SK-N-SH (cell line): ENCODE measurements at regions not wholly inside any gene's neighbourhood (a gene's known extent, or its start where the extent isn't known, plus 50 kb on each side); places are given as distances from the start of the nearest gene placed in this dataset.

Experiments
- CTCF ChIA-PET: fragments of 300-600, 350-600 bp; formaldehyde crosslinking; extraction: SDS; loops from one replicate; lab custom pipeline; 2021; lab: Yijun Ruan, JAX
- POLR2A ChIA-PET: fragments of 350-600 bp; sonication (Branson Sonifier 250); formaldehyde crosslinking; extraction: SDS; loops from one replicate; lab custom pipeline; 2020; ENCODE audit warnings: antibody characterized with exemption, inconsistent platforms; lab: Yijun Ruan, JAX
- DNase-seq: peaks from one replicate; pipeline ENCODE4 v3.0.0; 2012
- H2AFZ ChIP-seq: fragments of 200-600 bp; sonication (generic); 2 replicates; pipeline ENCODE4 v1.8.1; 2016; ENCODE audit warnings: antibody characterized with exemption, mild to moderate bottlenecking, low read depth
- H3F3A ChIP-seq: fragments of 200-600 bp; sonication (generic); replicated peaks from 2 replicates; pipeline ENCODE3; 2016; ENCODE audit warnings: antibody characterized with exemption, mild to moderate bottlenecking; ENCODE audit not compliant: insufficient read depth
- H3K27ac ChIP-seq, 2 experiments: fragments of 200-500 bp in 1 of 2; fragments of 200-600 bp in 1 of 2; sonication (Bioruptor generic) in 1 of 2; sonication (generic), shearing (Covaris generic) in 1 of 2; 2 replicates each; pipeline versions ENCODE4 v1.5.1 to v1.6.1; 2014 to 2016; ENCODE audit warnings: low read depth in 2 of 2, inconsistent platforms in 1 of 2, low read length in 1 of 2, mild to moderate bottlenecking in 1 of 2, mixed read lengths in 1 of 2
- H3K27me3 ChIP-seq: fragments of 200-600 bp; sonication (generic), shearing (Covaris generic); 2 replicates; pipeline ENCODE4 v1.6.1; 2016; ENCODE audit warnings: mixed run types; ENCODE audit not compliant: insufficient read depth
- H3K36me3 ChIP-seq, 2 experiments: fragments of 200-500 bp in 1 of 2; fragments of 200-600 bp in 1 of 2; sonication (Bioruptor generic) in 1 of 2; sonication (generic) in 1 of 2; replicated peaks in 1 of 2; 2 replicates each; pipeline versions ENCODE3 to v1.5.1; 2014 to 2016; ENCODE audit warnings: low read length in 1 of 2, mild to moderate bottlenecking in 1 of 2; ENCODE audit not compliant: insufficient read depth in 2 of 2, control insufficient read depth in 1 of 2
- H3K4me1 ChIP-seq, 2 experiments: fragments of 200-500 bp in 1 of 2; fragments of 200-600 bp in 1 of 2; sonication (Bioruptor generic) in 1 of 2; sonication (generic), shearing (Covaris generic) in 1 of 2; 2 replicates each; pipeline versions ENCODE4 v1.5.1 to v1.6.1; 2014 to 2016; ENCODE audit warnings: low read depth in 1 of 2, low read length in 1 of 2, mixed run types in 1 of 2; ENCODE audit not compliant: insufficient read depth in 2 of 2, control insufficient read depth in 1 of 2
- H3K4me2 ChIP-seq: fragments of 200-600 bp; sonication (generic), shearing (Covaris generic); 2 replicates; pipeline ENCODE4 v1.6.1; 2017; ENCODE audit warnings: mixed run types
- H3K4me3 ChIP-seq, 2 experiments: fragments of 200-500 bp in 1 of 2; fragments of 200-600 bp in 1 of 2; sonication (Bioruptor generic) in 1 of 2; sonication (generic), shearing (Covaris generic) in 1 of 2; 2 replicates each; pipeline versions ENCODE4 v1.5.1 to v1.8.1; 2014 to 2016; ENCODE audit warnings: low read depth in 2 of 2, inconsistent platforms in 1 of 2, low read length in 1 of 2, mild to moderate bottlenecking in 1 of 2, mixed read lengths in 1 of 2, moderate library complexity in 1 of 2
- H3K79me2 ChIP-seq: fragments of 200-600 bp; sonication (generic); 2 replicates; pipeline ENCODE4 v1.8.1; 2017; ENCODE audit warnings: mild to moderate bottlenecking; ENCODE audit not compliant: insufficient read depth
- H3K9ac ChIP-seq: fragments of 200-600 bp; sonication (generic); 2 replicates; pipeline ENCODE4 v1.6.1; 2017; ENCODE audit warnings: mixed run types
- H3K9me2 ChIP-seq: fragments of 200-600 bp; sonication (generic); 2 replicates; pipeline ENCODE4 v1.6.1; 2017; ENCODE audit warnings: mixed run types
- H3K9me3 ChIP-seq: fragments of 200-600 bp; sonication (generic); 2 replicates; pipeline ENCODE4 v1.6.1; 2017; ENCODE audit warnings: mixed run types, mild to moderate bottlenecking, moderate library complexity
- H4K20me1 ChIP-seq: fragments of 200-600 bp; sonication (generic); 2 replicates; pipeline ENCODE4 v1.6.1; 2017; ENCODE audit warnings: mild to moderate bottlenecking, mixed run types; ENCODE audit not compliant: insufficient read depth
- CHD2 ChIP-seq: fragments of 150-350 bp; IDR thresholded peaks from 2 replicates; pipeline ENCODE4 v1.6.1; 2018; ENCODE audit warnings: low read length; ENCODE audit not compliant: partially characterized antibody
- ELF1 ChIP-seq: IDR thresholded peaks from 2 replicates; pipeline ENCODE4 v1.4.0; 2012
- EZH2phosphoT487 ChIP-seq: fragments of 200-600 bp; sonication (generic); IDR thresholded peaks from 2 replicates; pipeline ENCODE4 v1.6.1; 2017; ENCODE audit warnings: low read depth, mixed run types, mild to moderate bottlenecking, antibody characterized with exemption, moderate library complexity, borderline replicate concordance
- FOSL2 ChIP-seq: IDR thresholded peaks from 2 replicates; pipeline ENCODE4 v1.4.0; 2012; ENCODE audit warnings: low read depth, mild to moderate bottlenecking, moderate library complexity, borderline replicate concordance
- FOXJ3 ChIP-seq: sonication (generic); formaldehyde crosslinking; IDR thresholded peaks from 2 replicates; pipeline ENCODE4 v1.5.1; 2020; ENCODE audit warnings: mild to moderate bottlenecking, missing genetic modification reagents
- GABPA ChIP-seq: IDR thresholded peaks from 2 replicates; pipeline ENCODE4 v1.4.0; 2012; ENCODE audit warnings: low read depth, mild to moderate bottlenecking
- GATA2 ChIP-seq: sonication (generic); formaldehyde crosslinking; IDR thresholded peaks from 2 replicates; pipeline ENCODE4 v1.5.0; 2020; ENCODE audit warnings: mild to moderate bottlenecking, missing genetic modification reagents
- NFIC ChIP-seq: IDR thresholded peaks from 2 replicates; pipeline ENCODE4 v1.4.0; 2012; ENCODE audit warnings: borderline replicate concordance
- NRF1 ChIP-seq: IDR thresholded peaks from 2 replicates; pipeline ENCODE4 v1.6.1; 2012; ENCODE audit warnings: low read depth, mild to moderate bottlenecking, low read length
- PBX3 ChIP-seq: IDR thresholded peaks from 2 replicates; pipeline ENCODE4; 2012
- POLR2AphosphoS5 ChIP-seq: IDR thresholded peaks from 2 replicates; pipeline ENCODE4 v1.6.1; 2012; ENCODE audit warnings: low read depth, low read length
- RAD21 ChIP-seq: IDR thresholded peaks from 2 replicates; pipeline ENCODE4 v1.6.1; 2012; ENCODE audit warnings: mild to moderate bottlenecking, low read length
- RFX5 ChIP-seq: IDR thresholded peaks from 2 replicates; pipeline ENCODE4 v1.6.1; 2012; ENCODE audit warnings: mild to moderate bottlenecking, improper control_type of control experiment, low read length
- RXRA ChIP-seq: IDR thresholded peaks from 2 replicates; pipeline ENCODE4 v1.4.0; 2012; ENCODE audit warnings: low read depth, mild to moderate bottlenecking, borderline replicate concordance
- TCF12 ChIP-seq: IDR thresholded peaks from 2 replicates; pipeline ENCODE4 v1.4.0; 2012
- TEAD4 ChIP-seq: IDR thresholded peaks from 2 replicates; pipeline ENCODE4 v1.4.0; 2012; ENCODE audit warnings: mild to moderate bottlenecking, borderline replicate concordance; ENCODE audit not compliant: insufficient read depth
- USF2 ChIP-seq: fragments of 150-350 bp; IDR thresholded peaks from 2 replicates; pipeline ENCODE4 v1.6.1; 2017; ENCODE audit warnings: antibody characterized with exemption, low read length, low read depth, borderline replicate concordance
- WGBS: methylation state at CpG from one replicate; pipeline ENCODE4 v1.1.6; 2017; ENCODE audit warnings: low lambda C conversion rate; 5-methylcytosine and 5-hydroxymethylcytosine counted together
- TF ChIP-seq, protein P1 (sequence below): IDR thresholded peaks from 2 replicates; pipeline ENCODE4 v1.4.0; 2012; ENCODE audit warnings: low read depth
- TF ChIP-seq, protein P2 (sequence below): IDR thresholded peaks from 2 replicates; pipeline ENCODE4 v1.4.0; 2012; ENCODE audit warnings: low read depth, borderline replicate concordance

DNA sequence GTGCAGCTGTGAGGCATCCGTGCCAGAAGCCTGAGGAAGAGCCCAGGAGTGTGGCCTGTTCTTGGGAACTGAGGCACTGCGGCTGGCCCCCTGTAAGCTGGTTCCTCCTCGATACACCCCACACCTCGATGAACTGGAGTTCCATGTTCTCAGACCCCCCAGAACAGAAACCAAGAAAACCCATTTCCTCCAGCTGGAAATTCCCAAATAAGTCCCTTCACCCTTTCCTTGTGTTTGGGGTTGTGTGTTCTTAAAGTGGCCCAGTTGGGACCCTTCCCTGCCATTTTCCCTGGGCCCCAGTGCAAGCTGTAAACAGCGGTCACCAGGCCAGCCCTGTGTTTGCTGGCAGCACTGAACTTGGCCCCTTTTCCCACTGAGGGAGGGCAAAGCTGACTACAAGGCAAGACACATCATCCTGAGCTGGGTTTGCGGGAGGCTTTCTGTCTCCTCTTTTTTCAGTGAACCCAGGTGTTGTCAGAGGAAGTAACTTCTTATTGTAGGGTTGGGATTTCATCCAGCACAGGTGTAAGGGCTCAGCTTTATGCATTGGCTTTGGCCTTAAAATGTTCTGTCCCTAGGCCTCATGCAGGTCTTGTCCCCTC, 60.1 kb upstream of the MPEG1 start:
- no peaks in the 10 kb centered on the region for H4K20me1 ChIP-seq
- H2AFZ ChIP-seq = no peak overlapping the region
- CTCF ChIA-PET = interaction anchor here (1.2 to 1.7 kb wide), 2 partner anchors 102 to 115 kb away, joined by 3 read pairs; no protein-coding TSS in a partner anchor
- H3K9me3 ChIP-seq = no peaks in the 10 kb centered on the region
- H3F3A ChIP-seq = no peaks in the 10 kb centered on the region
- no peaks in the 10 kb centered on the region for H3K36me3 ChIP-seq
- WGBS = 0% methylated on average over 4 of the region's 6 CpGs
- peaks cover 11% of the 10 kb centered on the region; the same call in 1 of the 2 replicates for H3K27me3 ChIP-seq
- TF ChIP-seq NFIC (no peak), TEAD4 (no peak), GATA2 (no peak), CHD2 (no peak), RXRA (no peak), NRF1 (no peak), TCF12 (no peak)
- TF ChIP-seq, protein P1, sequence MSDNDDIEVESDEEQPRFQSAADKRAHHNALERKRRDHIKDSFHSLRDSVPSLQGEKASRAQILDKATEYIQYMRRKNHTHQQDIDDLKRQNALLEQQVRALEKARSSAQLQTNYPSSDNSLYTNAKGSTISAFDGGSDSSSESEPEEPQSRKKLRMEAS = no peak
- no peak overlapping the region for H3K9ac ChIP-seq
- no peak overlapping the region for H3K27ac ChIP-seq
- POLR2A ChIA-PET = no interaction called here
- H3K79me2 ChIP-seq = no peaks in the 10 kb centered on the region
- no peak overlapping the region for H3K4me3 ChIP-seq
- no peaks in the 10 kb centered on the region for H3K4me1 ChIP-seq
- no peak overlapping the region for H3K4me2 ChIP-seq
- no peak for DNase-seq
- no peaks in the 10 kb centered on the region for H3K9me2 ChIP-seq

- Histone ChIP-seq H3K36me3 (no peaks in the 10 kb centered on the region), H3F3A (no peaks in the 10 kb centered on the region), H3K9me2 (no peaks in the 10 kb centered on the region), H2AFZ (no peak overlapping the region), H3K4me2 (no peak overlapping the region), H3K79me2 (no peaks in the 10 kb centered on the region), H3K27ac (no peak overlapping the region), H4K20me1 (no peaks in the 10 kb centered on the region), H3K9ac (no peak overlapping the region), H3K27me3 (peaks cover 11% of the 10 kb centered on the region; the same call in 1 of the 2 replicates), H3K4me3 (no peak overlapping the region), H3K9me3 (no peaks in the 10 kb centered on the region), H3K4me1 (no peaks in the 10 kb centered on the region)
- WGBS = 0% methylated on average over 1 of the region's 4 CpGs
- CTCF ChIA-PET = interaction anchor here (1.5 to 1.7 kb wide), 2 partner anchors 100 to 114 kb away, joined by 3 read pairs; partner anchors contain the start of gene DTX4
- TF ChIP-seq PBX3 = no peak
- no peak for TF ChIP-seq FOXJ3
- no peak for TF ChIP-seq EZH2phosphoT487
- TF ChIP-seq TEAD4 = no peak
- TF ChIP-seq RAD21 = no peak
- TF ChIP-seq RXRA = no peak
- no peak for TF ChIP-seq CHD2
- no peak for TF ChIP-seq ELF1
- TF ChIP-seq, protein P2, sequence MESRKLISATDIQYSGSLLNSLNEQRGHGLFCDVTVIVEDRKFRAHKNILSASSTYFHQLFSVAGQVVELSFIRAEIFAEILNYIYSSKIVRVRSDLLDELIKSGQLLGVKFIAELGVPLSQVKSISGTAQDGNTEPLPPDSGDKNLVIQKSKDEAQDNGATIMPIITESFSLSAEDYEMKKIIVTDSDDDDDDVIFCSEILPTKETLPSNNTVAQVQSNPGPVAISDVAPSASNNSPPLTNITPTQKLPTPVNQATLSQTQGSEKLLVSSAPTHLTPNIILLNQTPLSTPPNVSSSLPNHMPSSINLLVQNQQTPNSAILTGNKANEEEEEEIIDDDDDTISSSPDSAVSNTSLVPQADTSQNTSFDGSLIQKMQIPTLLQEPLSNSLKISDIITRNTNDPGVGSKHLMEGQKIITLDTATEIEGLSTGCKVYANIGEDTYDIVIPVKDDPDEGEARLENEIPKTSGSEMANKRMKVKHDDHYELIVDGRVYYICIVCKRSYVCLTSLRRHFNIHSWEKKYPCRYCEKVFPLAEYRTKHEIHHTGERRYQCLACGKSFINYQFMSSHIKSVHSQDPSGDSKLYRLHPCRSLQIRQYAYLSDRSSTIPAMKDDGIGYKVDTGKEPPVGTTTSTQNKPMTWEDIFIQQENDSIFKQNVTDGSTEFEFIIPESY = no peak
- no peak for TF ChIP-seq USF2
- TF ChIP-seq TCF12 = no peak
- no peak for TF ChIP-seq GABPA
- TF ChIP-seq RFX5 = no peak
- TF ChIP-seq POLR2AphosphoS5 = no peak
- TF ChIP-seq FOSL2 = no peak
- TF ChIP-seq, protein P1 = no peak
- POLR2A ChIA-PET = no interaction called here
- no peak for DNase-seq
These were observed 59.1 kb upstream of the MPEG1 start for GRCh38 chr11:59271811-59272327.
